ENCODE measurements at regions not wholly inside any gene's neighbourhood (a gene's known extent, or its start where the extent isn't known, plus 50 kb on each side); places are given as distances from the start of the nearest gene placed in this dataset.

DNA sequence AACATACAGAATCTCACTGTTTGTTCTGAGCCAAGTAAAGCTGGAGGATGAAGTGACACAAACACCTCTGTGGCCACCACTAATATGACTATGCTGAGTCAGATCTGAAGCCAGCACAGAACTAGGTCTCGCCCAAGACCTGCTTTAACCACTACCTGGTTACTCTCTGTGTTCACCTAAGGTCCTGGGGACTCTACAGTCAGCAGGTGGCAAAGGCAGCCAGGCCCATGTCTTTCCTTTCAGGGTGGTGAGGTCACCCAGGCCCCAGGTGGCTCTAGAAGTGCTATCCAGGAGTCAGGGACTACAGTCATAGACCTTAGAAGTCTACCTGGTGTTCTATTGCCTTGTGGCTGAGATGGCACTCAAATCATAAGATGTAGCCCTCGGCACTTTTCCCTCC, 287.9 kb upstream of the ARRDC4 start:
- intact Hi-C loops (cut with micrococcal nuclease; ENCODE audit: unreplicated experiment) (no loop called here), in situ Hi-C loops (cut with HindIII; ENCODE audit: extremely low pct_ligation_motif_present, low pct_unique_long_range_greater_than_20kb) (no loop called here)
- no peaks in the 10 kb centered on the region for H3K79me2 ChIP-seq (ENCODE audit: insufficient read depth, low read length)
- no peak for FAIRE-seq
- no peak for DNase-seq (ENCODE audit: low spot score)
- H4K20me1 ChIP-seq (ENCODE audit: insufficient read depth, low read length): no peaks in the 10 kb centered on the region
- H3K9me3 ChIP-seq (ENCODE audit: low read length): peaks cover 78% of the 10 kb centered on the region
- no peaks in the 10 kb centered on the region for H3K4me1 ChIP-seq (ENCODE audit: insufficient read depth, low read length)
- ATAC-seq: no peak
- no peak overlapping the region for H3K4me3 ChIP-seq (replicated peaks in 1 of 3; ENCODE audit: insufficient read depth in 1 of 3, low read depth in 2 of 3, low read length in 3 of 3)
- H3K4me2 ChIP-seq (ENCODE audit: low read depth, low read length): no peak overlapping the region
- H2AFZ ChIP-seq (ENCODE audit: low read length): no peak overlapping the region
- no peaks in the 10 kb centered on the region for H3K27me3 ChIP-seq (ENCODE audit: control insufficient read depth in 1 of 2, insufficient read depth in 2 of 2, low read length in 2 of 2)
- H3K36me3 ChIP-seq (replicated peaks in 1 of 2; ENCODE audit: control insufficient read depth in 1 of 2, insufficient read depth in 2 of 2, low read length in 2 of 2): no peaks in the 10 kb centered on the region
- 25% methylated on average over 1 of the region's 2 CpGs for WGBS (ENCODE audit: low lambda C conversion rate)
- BruUV-seq (replicated peaks): no TSS peak
- H3K27ac ChIP-seq (ENCODE audit: extremely low read length, insufficient read depth, low read length): no peak overlapping the region
- ChIA-PET CTCF (ENCODE audit: low intra/inter-chr PET ratio, low total read pairs) (no interaction called here), POLR2A (no interaction called here)
- TF ChIP-seq HOXA3 (CRISPR knock-in tag; IDR thresholded peaks at IDR 0.05): no peak
- no peak for TF ChIP-seq ATM (IDR thresholded peaks at IDR 0.05; ENCODE audit: borderline replicate concordance)
- no peak for TF ChIP-seq EEA1 (CRISPR knock-in tag; IDR thresholded peaks at IDR 0.05; ENCODE audit: borderline replicate concordance)
- no peak for TF ChIP-seq PCBP2 (optimal IDR thresholded peaks at IDR 0.05; ENCODE audit: low read depth, low read length, poor library complexity, severe bottlenecking)
- no peak for TF ChIP-seq HMG20A (CRISPR knock-in tag; IDR thresholded peaks at IDR 0.05; ENCODE audit: borderline replicate concordance)
- TF ChIP-seq SNRNP70 (IDR thresholded peaks at IDR 0.05; ENCODE audit: low read depth, low read length): no peak
- no peak for TF ChIP-seq MTF1 (CRISPR knock-in tag; IDR thresholded peaks at IDR 0.05)
- TF ChIP-seq NFYC (CRISPR knock-in tag; IDR thresholded peaks at IDR 0.05): no peak
- no peak for TF ChIP-seq ZNF160 (CRISPR knock-in tag; IDR thresholded peaks at IDR 0.05)
- TF ChIP-seq, protein P1, sequence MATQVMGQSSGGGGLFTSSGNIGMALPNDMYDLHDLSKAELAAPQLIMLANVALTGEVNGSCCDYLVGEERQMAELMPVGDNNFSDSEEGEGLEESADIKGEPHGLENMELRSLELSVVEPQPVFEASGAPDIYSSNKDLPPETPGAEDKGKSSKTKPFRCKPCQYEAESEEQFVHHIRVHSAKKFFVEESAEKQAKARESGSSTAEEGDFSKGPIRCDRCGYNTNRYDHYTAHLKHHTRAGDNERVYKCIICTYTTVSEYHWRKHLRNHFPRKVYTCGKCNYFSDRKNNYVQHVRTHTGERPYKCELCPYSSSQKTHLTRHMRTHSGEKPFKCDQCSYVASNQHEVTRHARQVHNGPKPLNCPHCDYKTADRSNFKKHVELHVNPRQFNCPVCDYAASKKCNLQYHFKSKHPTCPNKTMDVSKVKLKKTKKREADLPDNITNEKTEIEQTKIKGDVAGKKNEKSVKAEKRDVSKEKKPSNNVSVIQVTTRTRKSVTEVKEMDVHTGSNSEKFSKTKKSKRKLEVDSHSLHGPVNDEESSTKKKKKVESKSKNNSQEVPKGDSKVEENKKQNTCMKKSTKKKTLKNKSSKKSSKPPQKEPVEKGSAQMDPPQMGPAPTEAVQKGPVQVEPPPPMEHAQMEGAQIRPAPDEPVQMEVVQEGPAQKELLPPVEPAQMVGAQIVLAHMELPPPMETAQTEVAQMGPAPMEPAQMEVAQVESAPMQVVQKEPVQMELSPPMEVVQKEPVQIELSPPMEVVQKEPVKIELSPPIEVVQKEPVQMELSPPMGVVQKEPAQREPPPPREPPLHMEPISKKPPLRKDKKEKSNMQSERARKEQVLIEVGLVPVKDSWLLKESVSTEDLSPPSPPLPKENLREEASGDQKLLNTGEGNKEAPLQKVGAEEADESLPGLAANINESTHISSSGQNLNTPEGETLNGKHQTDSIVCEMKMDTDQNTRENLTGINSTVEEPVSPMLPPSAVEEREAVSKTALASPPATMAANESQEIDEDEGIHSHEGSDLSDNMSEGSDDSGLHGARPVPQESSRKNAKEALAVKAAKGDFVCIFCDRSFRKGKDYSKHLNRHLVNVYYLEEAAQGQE (IDR thresholded peaks at IDR 0.05; ENCODE audit: borderline replicate concordance in 1 of 2, low read depth in 1 of 2, low read length in 2 of 2): no peak
- no peak for TF ChIP-seq ZNF75D (CRISPR knock-in tag; IDR thresholded peaks at IDR 0.05; ENCODE audit: borderline replicate concordance)
- no peak for TF ChIP-seq ELF1 (CRISPR knock-in tag; IDR thresholded peaks at IDR 0.05)
- TF ChIP-seq ZNF33B (CRISPR knock-in tag; IDR thresholded peaks at IDR 0.05): no peak
- TF ChIP-seq ZNF432 (CRISPR knock-in tag; IDR thresholded peaks at IDR 0.05; ENCODE audit: borderline replicate concordance): no peak
- TF ChIP-seq PHF8 (CRISPR knock-in tag; IDR thresholded peaks at IDR 0.05): no peak
- no peak overlapping the region for H3K9ac ChIP-seq (ENCODE audit: insufficient read depth, low read depth, low read length)

Data from HepG2 (cell line).